IMR-90 (cell line): ENCODE measurements at regions not wholly inside any gene's neighbourhood (a gene's known extent, or its start where the extent isn't known, plus 50 kb on each side); places are given as distances from the start of the nearest gene placed in this dataset.

Experiments used
- ATAC-seq: fragments of 200-7000 bp; cut with Tn5 transposase; 2 replicates; pipeline ENCODE4 v1.9.1; 2020; ENCODE audit warnings: low read depth, mild to moderate bottlenecking, moderate library complexity
- BruUV-seq: library from RNA; stranded (reverse); fragments of 400-500 nt; replicated peaks from 2 replicates; lab custom pipeline; 2021; lab: Mats Ljungman, UMichigan
- CTCF ChIA-PET: fragments of 300-600 bp; formaldehyde crosslinking; extraction: SDS; loops from one replicate; lab custom pipeline; 2021; ENCODE audit warnings: antibody characterized with exemption; lab: Yijun Ruan, JAX
- POLR2A ChIA-PET: fragments of 300-600 bp; sonication (Branson Sonifier 250); formaldehyde crosslinking; loops from one replicate; lab custom pipeline; 2022; ENCODE audit warnings: antibody characterized with exemption; ENCODE audit not compliant: unreplicated experiment; lab: Charles Lee
- DNase-seq: peaks from one replicate; pipeline ENCODE4 v3.0.0; 2013
- H2AFZ ChIP-seq: replicated peaks from 2 replicates; pipeline ENCODE3; 2013; ENCODE audit warnings: low read length, mild to moderate bottlenecking; ENCODE audit not compliant: poor library complexity
- H2AK5ac ChIP-seq: 2 replicates; pipeline ENCODE4 v1.6.1; 2013; ENCODE audit warnings: low read depth, low read length, inconsistent platforms
- H2AK9ac ChIP-seq: replicated peaks from 2 replicates; pipeline ENCODE3; 2013; ENCODE audit warnings: mild to moderate bottlenecking, low read depth, low read length, moderate library complexity; ENCODE audit not compliant: poor library complexity
- H2BK120ac ChIP-seq: 2 replicates; pipeline ENCODE4 v1.6.1; 2013; ENCODE audit warnings: low read depth, low read length, inconsistent platforms
- H2BK15ac ChIP-seq: 3 replicates; pipeline ENCODE4 v1.6.1; 2013; ENCODE audit warnings: low read depth, low read length, inconsistent platforms
- H2BK20ac ChIP-seq: 2 replicates; pipeline ENCODE4 v1.6.1; 2013; ENCODE audit warnings: low read depth, mild to moderate bottlenecking, inconsistent platforms, low read length, moderate library complexity
- H2BK5ac ChIP-seq: 2 replicates; pipeline ENCODE4 v1.6.1; 2013; ENCODE audit warnings: mild to moderate bottlenecking, low read depth, low read length, inconsistent platforms; ENCODE audit not compliant: poor library complexity, severe bottlenecking
- H3K14ac ChIP-seq: replicated peaks from 2 replicates; pipeline ENCODE4 v1.6.1; 2013; ENCODE audit warnings: low read depth, low read length, inconsistent platforms
- H3K18ac ChIP-seq: 2 replicates; pipeline ENCODE4 v1.6.1; 2013; ENCODE audit warnings: low read depth, low read length, control low read depth
- H3K23ac ChIP-seq: 2 replicates; pipeline ENCODE4 v1.6.1; 2013; ENCODE audit warnings: low read depth, low read length, inconsistent platforms
- H3K27ac ChIP-seq: 2 replicates; pipeline ENCODE4 v1.5.1; 2013; ENCODE audit warnings: mild to moderate bottlenecking, control low read depth, low read length; ENCODE audit not compliant: insufficient read depth
- H3K27me3 ChIP-seq: 2 replicates; pipeline ENCODE4 v1.6.1; 2013; ENCODE audit warnings: low read length; ENCODE audit not compliant: control insufficient read depth, insufficient read depth
- H3K36me3 ChIP-seq: 2 replicates; pipeline ENCODE4 v1.6.1; 2013; ENCODE audit warnings: low read length, mixed read lengths; ENCODE audit not compliant: control insufficient read depth, insufficient read depth
- H3K4ac ChIP-seq: 2 replicates; pipeline ENCODE4 v1.6.1; 2013; ENCODE audit warnings: low read depth, low read length, inconsistent platforms
- H3K4me1 ChIP-seq: 2 replicates; pipeline ENCODE4 v1.6.1; 2013; ENCODE audit warnings: low read length, mixed read lengths; ENCODE audit not compliant: control insufficient read depth, insufficient read depth
- H3K4me2 ChIP-seq: 2 replicates; pipeline ENCODE4 v1.6.1; 2013; ENCODE audit warnings: low read depth, mild to moderate bottlenecking, control low read depth, low read length, moderate library complexity
- H3K4me3 ChIP-seq: 2 replicates; pipeline ENCODE4 v1.5.1; 2013; ENCODE audit warnings: low read depth, mild to moderate bottlenecking, control low read depth, low read length, moderate library complexity; ENCODE audit not compliant: insufficient read depth
- H3K56ac ChIP-seq: 2 replicates; pipeline ENCODE4 v1.6.1; 2013; ENCODE audit warnings: low read length, inconsistent platforms; ENCODE audit not compliant: insufficient read depth; ENCODE audit errors: extremely low read depth
- H3K79me1 ChIP-seq, 2 experiments: 2 replicates each; pipeline ENCODE4 v1.6.1; 2013; ENCODE audit warnings: low read length in 2 of 2, inconsistent platforms in 1 of 2, low read depth in 1 of 2
- H3K9ac ChIP-seq: 2 replicates; pipeline ENCODE4 v1.6.1; 2013; ENCODE audit warnings: low read depth, low read length, control low read depth
- H3K9me1 ChIP-seq: 2 replicates; pipeline ENCODE4 v1.6.1; 2013; ENCODE audit warnings: low read length, inconsistent platforms; ENCODE audit not compliant: insufficient read depth
- H3K9me3 ChIP-seq: 2 replicates; pipeline ENCODE4 v1.6.1; 2013; ENCODE audit warnings: low read length; ENCODE audit not compliant: control insufficient read depth, insufficient read depth
- H4K20me1 ChIP-seq: 2 replicates; pipeline ENCODE4 v1.6.1; 2013; ENCODE audit warnings: low read length, inconsistent platforms; ENCODE audit not compliant: insufficient read depth
- H4K5ac ChIP-seq: 2 replicates; pipeline ENCODE4 v1.6.1; 2013; ENCODE audit warnings: mild to moderate bottlenecking, low read depth, low read length, control low read depth
- H4K8ac ChIP-seq, 2 experiments: 2 replicates each; pipeline ENCODE4 v1.6.1; 2013; ENCODE audit warnings: low read depth in 2 of 2, low read length in 2 of 2, control low read depth in 1 of 2, inconsistent platforms in 1 of 2
- H4K91ac ChIP-seq: 2 replicates; pipeline ENCODE4 v1.6.1; 2013; ENCODE audit warnings: low read depth, low read length, inconsistent platforms; ENCODE audit not compliant: insufficient read depth
- BHLHE40 ChIP-seq: fragments of 150-350 bp; IDR thresholded peaks from 2 replicates; pipeline ENCODE4 v1.6.1; 2016; ENCODE audit warnings: mild to moderate bottlenecking, low read depth, low read length
- CEBPB ChIP-seq: IDR thresholded peaks from 2 replicates; pipeline ENCODE4 v1.6.1; 2012; ENCODE audit warnings: low read depth, low read length, improper control_type of control experiment
- CHD1 ChIP-seq: IDR thresholded peaks from 2 replicates; pipeline ENCODE4 v1.6.1; 2012; ENCODE audit warnings: low read depth, low read length, improper control_type of control experiment
- FOS ChIP-seq: fragments of 150-350 bp; IDR thresholded peaks from 2 replicates; pipeline ENCODE4 v1.6.1; 2016; ENCODE audit warnings: low read depth, low read length
- MAFK ChIP-seq: IDR thresholded peaks from 2 replicates; pipeline ENCODE4 v1.6.1; 2012; ENCODE audit warnings: low read depth, low read length, improper control_type of control experiment
- MAZ ChIP-seq: IDR thresholded peaks from 2 replicates; pipeline ENCODE4 v1.6.1; 2012; ENCODE audit warnings: low read depth, mild to moderate bottlenecking, low read length, improper control_type of control experiment, moderate library complexity, borderline replicate concordance
- MXI1 ChIP-seq: IDR thresholded peaks from 2 replicates; pipeline ENCODE4 v1.6.1; 2012; ENCODE audit warnings: low read depth, mild to moderate bottlenecking, low read length, moderate library complexity, borderline replicate concordance
- NFE2L2 ChIP-seq: fragments of 150-350 bp; IDR thresholded peaks from 2 replicates; pipeline ENCODE4 v1.6.1; 2016; ENCODE audit warnings: low read depth, mild to moderate bottlenecking, low read length
- POLR2A ChIP-seq: IDR thresholded peaks from 2 replicates; pipeline ENCODE4 v1.6.1; 2012; ENCODE audit warnings: mild to moderate bottlenecking, low read depth, low read length
- RAD21 ChIP-seq: IDR thresholded peaks from 2 replicates; pipeline ENCODE4 v1.6.1; 2012; ENCODE audit warnings: low read length, improper control_type of control experiment
- RCOR1 ChIP-seq: IDR thresholded peaks from 2 replicates; pipeline ENCODE4 v1.6.1; 2012; ENCODE audit warnings: mild to moderate bottlenecking, low read length, improper control_type of control experiment; ENCODE audit not compliant: insufficient replicate concordance
- RFX5 ChIP-seq: IDR thresholded peaks from 2 replicates; pipeline ENCODE4 v1.8.0; 2012; ENCODE audit warnings: low read depth, mild to moderate bottlenecking, low read length, moderate library complexity
- SMC3 ChIP-seq: fragments of 150-350 bp; IDR thresholded peaks from 2 replicates; pipeline ENCODE4 v1.6.1; 2016; ENCODE audit warnings: low read depth, mild to moderate bottlenecking, antibody characterized with exemption, low read length, moderate library complexity
- WGBS, 2 experiments: methylation state at CpG; one replicate each; pipeline versions ENCODE4 v1.1.5 to v1.1.7; 2013; ENCODE audit warnings: missing lambda C conversion rate in 2 of 2; ENCODE audit not compliant: insufficient read length in 1 of 2; ENCODE audit errors: extremely low coverage in 2 of 2; 5-methylcytosine and 5-hydroxymethylcytosine counted together
- dilution Hi-C: fragments of 300-500 bp; cut with HindIII; formaldehyde crosslinking; loops from one replicate; pipeline ENCODE4 v1.14.3; 2018; ENCODE audit warnings: low sequenced_read_pairs; ENCODE audit not compliant: unreplicated experiment
- in situ Hi-C: fragments of 300-500 bp; cut with MboI; formaldehyde crosslinking; loops from 3 replicates; pipeline ENCODE4 v1.14.3; 2019; ENCODE audit warnings: low sequenced_read_pairs, inconsistent platforms, mixed read lengths
- intact Hi-C: fragments of 100-400 bp; cut with micrococcal nuclease; formaldehyde crosslinking; loops from 2 replicates; pipeline ENCODE4 v1.10.0; 2022
- TF ChIP-seq, protein P1 (sequence below): fragments of 150-350 bp; IDR thresholded peaks from 2 replicates; pipeline ENCODE4 v1.6.1; 2016; ENCODE audit warnings: low read depth, mild to moderate bottlenecking, low read length, moderate library complexity, borderline replicate concordance
- TF ChIP-seq, protein P2 (sequence below): conservative IDR thresholded peaks from 2 replicates; pipeline ENCODE4 v1.5.1; 2012; ENCODE audit warnings: mild to moderate bottlenecking, low read depth, low read length, improper control_type of control experiment
- TF ChIP-seq, protein P3 (sequence below): fragments of 150-350 bp; IDR thresholded peaks from 2 replicates; pipeline ENCODE4 v1.6.1; 2017; ENCODE audit warnings: mild to moderate bottlenecking, antibody characterized with exemption, low read length, low read depth

DNA sequence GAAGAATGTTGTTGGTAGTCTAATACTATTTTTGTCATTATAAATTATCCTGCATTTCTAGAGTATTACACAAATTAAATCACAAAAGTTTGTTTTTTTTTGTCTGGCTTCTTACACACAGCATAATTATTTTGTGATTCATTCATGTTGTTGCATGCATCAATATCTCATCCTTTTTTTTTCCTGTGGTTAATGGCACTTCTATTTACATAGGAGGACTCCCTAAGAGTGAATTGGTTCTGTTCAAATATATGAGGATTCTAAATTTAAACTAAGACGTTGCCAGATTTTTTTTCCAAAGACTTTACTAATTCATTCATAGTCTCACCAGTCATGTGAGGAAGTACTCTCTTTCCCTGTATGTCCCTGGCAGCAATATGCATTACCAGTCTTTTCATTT lies 303.3 kb downstream of the GPR37 start:
- DNase-seq (peak; percentile 94), ATAC-seq (peak; percentile 49)
- no peak overlapping the region for H3K4ac ChIP-seq
- H3K9ac ChIP-seq, result no peak overlapping the region
- POLR2A ChIA-PET, result no interaction called here
- H3K56ac ChIP-seq, result no peak overlapping the region
- no peak for TF ChIP-seq RFX5
- TF ChIP-seq CHD1, result no peak
- TF ChIP-seq MAFK, result no peak
- peak; percentile 67; the same call in 1 of the 2 replicates for TF ChIP-seq CEBPB
- TF ChIP-seq MXI1, result no peak
- no peak for TF ChIP-seq POLR2A
- TF ChIP-seq, protein P1, sequence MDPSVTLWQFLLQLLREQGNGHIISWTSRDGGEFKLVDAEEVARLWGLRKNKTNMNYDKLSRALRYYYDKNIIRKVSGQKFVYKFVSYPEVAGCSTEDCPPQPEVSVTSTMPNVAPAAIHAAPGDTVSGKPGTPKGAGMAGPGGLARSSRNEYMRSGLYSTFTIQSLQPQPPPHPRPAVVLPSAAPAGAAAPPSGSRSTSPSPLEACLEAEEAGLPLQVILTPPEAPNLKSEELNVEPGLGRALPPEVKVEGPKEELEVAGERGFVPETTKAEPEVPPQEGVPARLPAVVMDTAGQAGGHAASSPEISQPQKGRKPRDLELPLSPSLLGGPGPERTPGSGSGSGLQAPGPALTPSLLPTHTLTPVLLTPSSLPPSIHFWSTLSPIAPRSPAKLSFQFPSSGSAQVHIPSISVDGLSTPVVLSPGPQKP, result no peak
- TF ChIP-seq SMC3, result no peak
- TF ChIP-seq BHLHE40, result peak; percentile 17; the same call in 1 of the 2 replicates
- no peak for TF ChIP-seq MAZ
- TF ChIP-seq, protein P2, sequence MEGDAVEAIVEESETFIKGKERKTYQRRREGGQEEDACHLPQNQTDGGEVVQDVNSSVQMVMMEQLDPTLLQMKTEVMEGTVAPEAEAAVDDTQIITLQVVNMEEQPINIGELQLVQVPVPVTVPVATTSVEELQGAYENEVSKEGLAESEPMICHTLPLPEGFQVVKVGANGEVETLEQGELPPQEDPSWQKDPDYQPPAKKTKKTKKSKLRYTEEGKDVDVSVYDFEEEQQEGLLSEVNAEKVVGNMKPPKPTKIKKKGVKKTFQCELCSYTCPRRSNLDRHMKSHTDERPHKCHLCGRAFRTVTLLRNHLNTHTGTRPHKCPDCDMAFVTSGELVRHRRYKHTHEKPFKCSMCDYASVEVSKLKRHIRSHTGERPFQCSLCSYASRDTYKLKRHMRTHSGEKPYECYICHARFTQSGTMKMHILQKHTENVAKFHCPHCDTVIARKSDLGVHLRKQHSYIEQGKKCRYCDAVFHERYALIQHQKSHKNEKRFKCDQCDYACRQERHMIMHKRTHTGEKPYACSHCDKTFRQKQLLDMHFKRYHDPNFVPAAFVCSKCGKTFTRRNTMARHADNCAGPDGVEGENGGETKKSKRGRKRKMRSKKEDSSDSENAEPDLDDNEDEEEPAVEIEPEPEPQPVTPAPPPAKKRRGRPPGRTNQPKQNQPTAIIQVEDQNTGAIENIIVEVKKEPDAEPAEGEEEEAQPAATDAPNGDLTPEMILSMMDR, result no peak
- peak; percentile 70 for TF ChIP-seq FOS
- TF ChIP-seq RCOR1, result no peak
- TF ChIP-seq RAD21, result no peak
- TF ChIP-seq NFE2L2, result no peak
- TF ChIP-seq, protein P3, sequence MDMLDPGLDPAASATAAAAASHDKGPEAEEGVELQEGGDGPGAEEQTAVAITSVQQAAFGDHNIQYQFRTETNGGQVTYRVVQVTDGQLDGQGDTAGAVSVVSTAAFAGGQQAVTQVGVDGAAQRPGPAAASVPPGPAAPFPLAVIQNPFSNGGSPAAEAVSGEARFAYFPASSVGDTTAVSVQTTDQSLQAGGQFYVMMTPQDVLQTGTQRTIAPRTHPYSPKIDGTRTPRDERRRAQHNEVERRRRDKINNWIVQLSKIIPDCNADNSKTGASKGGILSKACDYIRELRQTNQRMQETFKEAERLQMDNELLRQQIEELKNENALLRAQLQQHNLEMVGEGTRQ, result no peak
- H2BK5ac ChIP-seq, result peak overlapping the region; percentile 62
- peaks cover 12% of the 10 kb centered on the region for H3K4me1 ChIP-seq
- no peaks in the 10 kb centered on the region for H3K36me3 ChIP-seq
- H3K9me1 ChIP-seq, result peaks cover 3% of the 10 kb centered on the region; the same call in 1 of the 2 replicates
- WGBS, 2 experiments, result no CpG with 5 or more reads among the region's 1 CpG
- H3K18ac ChIP-seq, result no peak overlapping the region
- peak overlapping the region in 1 of 2 experiments; percentile 32; a peak in 1 of 4 replicates for H4K8ac ChIP-seq
- no peak overlapping the region for H2AK9ac ChIP-seq
- no peak overlapping the region for H2AFZ ChIP-seq
- no peak overlapping the region for H4K91ac ChIP-seq
- peak overlapping the region; percentile 27; the same call in 1 of the 2 replicates for H3K27ac ChIP-seq
- H2BK15ac ChIP-seq, result no peak overlapping the region
- no peak overlapping the region; the same call in 1 of the 2 replicates for H2BK120ac ChIP-seq
- no peaks in the 10 kb centered on the region for H3K9me3 ChIP-seq
- H2BK20ac ChIP-seq, result no peak overlapping the region
- CTCF ChIA-PET, result interaction anchor here (0.6 kb wide), 1 partner anchor 315 kb away, joined by 4 read pairs; no protein-coding TSS in a partner anchor
- H4K5ac ChIP-seq, result no peak overlapping the region
- dilution Hi-C loops, result no loop called here
- H3K79me1 ChIP-seq, result no peaks in the 10 kb centered on the region
- intact Hi-C loops, result no loop called here
- H3K27me3 ChIP-seq, result no peaks in the 10 kb centered on the region
- H2AK5ac ChIP-seq, result no peak overlapping the region
- no peaks in the 10 kb centered on the region for H4K20me1 ChIP-seq
- BruUV-seq, result no TSS peak
- H3K4me2 ChIP-seq, result no peak overlapping the region
- no peak overlapping the region for H3K23ac ChIP-seq
- H3K14ac ChIP-seq, result no peak overlapping the region
- in situ Hi-C loops, result no loop called here
- H3K4me3 ChIP-seq, result no peak overlapping the region
